Liver (tissue), 3 donors: ENCODE measurements at regions not wholly inside any gene's neighbourhood (a gene's known extent, or its start where the extent isn't known, plus 50 kb on each side); places are given as distances from the start of the nearest gene placed in this dataset.

Source experiments
- GABPA ChIP-seq, 2 donors: IDR thresholded peaks in 1 of 2; conservative IDR thresholded peaks in 1 of 2; 2 replicates each; pipeline ENCODE4 v1.6.1; 2016; ENCODE audit warnings: antibody characterized with exemption in 2 of 2, mild to moderate bottlenecking in 1 of 2, moderate library complexity in 1 of 2
- HNF4G ChIP-seq: IDR thresholded peaks from 2 replicates; pipeline ENCODE4 v1.6.1; 2016; ENCODE audit warnings: antibody characterized with exemption
- NR2F2 ChIP-seq: IDR thresholded peaks from 2 replicates; pipeline ENCODE4 v1.6.1; 2016; ENCODE audit warnings: antibody characterized with exemption
- RAD21 ChIP-seq, 2 donors: IDR thresholded peaks; 2 replicates each; pipeline ENCODE4 v1.6.1; 2016; ENCODE audit warnings: antibody characterized with exemption in 2 of 2, mild to moderate bottlenecking in 2 of 2
- RXRA ChIP-seq, 2 donors: IDR thresholded peaks; 2 replicates each; pipeline ENCODE4 v1.6.1; 2017 to 2018; ENCODE audit warnings: antibody characterized with exemption in 2 of 2, mild to moderate bottlenecking in 1 of 2
- SP1 ChIP-seq: IDR thresholded peaks from 2 replicates; pipeline ENCODE4 v1.6.1; 2018; ENCODE audit warnings: antibody characterized with exemption, mild to moderate bottlenecking
- TAF1 ChIP-seq: conservative IDR thresholded peaks from 2 replicates; pipeline ENCODE4 v1.6.1; 2016; ENCODE audit warnings: antibody characterized with exemption, mild to moderate bottlenecking
- YY1 ChIP-seq: IDR thresholded peaks from 2 replicates; pipeline ENCODE4 v1.6.1; 2016; ENCODE audit warnings: antibody characterized with exemption, mild to moderate bottlenecking
- TF ChIP-seq, protein P1 (sequence below): IDR thresholded peaks from 2 replicates; pipeline ENCODE4 v1.6.1; 2016; ENCODE audit warnings: antibody characterized with exemption
- TF ChIP-seq, protein P2 (sequence below): fragments of 150-350 bp; IDR thresholded peaks from 2 replicates; pipeline ENCODE4 v1.5.1; 2017; ENCODE audit warnings: improper control_type of control experiment, low read depth, low read length; ENCODE audit not compliant: missing input control
- TF ChIP-seq, protein P3 (sequence below): IDR thresholded peaks from 2 replicates; pipeline ENCODE4 v1.6.1; 2016; ENCODE audit warnings: antibody characterized with exemption
- TF ChIP-seq, protein P4 (sequence below): IDR thresholded peaks from 2 replicates; pipeline ENCODE4 v1.6.1; 2016; ENCODE audit warnings: antibody characterized with exemption, mild to moderate bottlenecking
- TF ChIP-seq, protein P5 (sequence below): IDR thresholded peaks from 2 replicates; pipeline ENCODE4 v1.6.1; 2016; ENCODE audit warnings: antibody characterized with exemption
- donor health status: healthy.
- donor health status: healthy.

DNA sequence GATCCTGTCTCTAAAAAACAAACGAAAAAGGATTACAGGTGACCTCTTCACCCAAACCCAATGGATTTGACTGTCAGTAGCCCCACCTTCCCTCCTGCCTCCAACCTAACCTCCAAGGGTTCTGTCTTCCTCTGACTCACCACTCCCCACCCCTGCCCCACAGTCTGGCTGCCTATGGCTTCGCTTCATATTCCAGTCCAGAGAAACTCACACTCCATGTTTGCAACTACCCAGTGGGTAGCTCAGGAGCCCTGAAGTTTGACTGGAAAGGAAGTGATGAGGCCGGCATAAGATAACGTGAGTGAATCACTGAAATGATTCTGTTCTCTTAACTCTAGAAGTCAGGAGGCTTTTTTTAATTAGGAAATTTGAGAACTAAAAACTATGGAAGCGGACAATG is 303.9 kb downstream of the FOXO1 start:
- TF ChIP-seq GABPA (IDR thresholded peaks at IDR 0.05 in 1 of 2, conservative IDR thresholded peaks at IDR 0.05 in 1 of 2) = no peak
- TF ChIP-seq, protein P1, sequence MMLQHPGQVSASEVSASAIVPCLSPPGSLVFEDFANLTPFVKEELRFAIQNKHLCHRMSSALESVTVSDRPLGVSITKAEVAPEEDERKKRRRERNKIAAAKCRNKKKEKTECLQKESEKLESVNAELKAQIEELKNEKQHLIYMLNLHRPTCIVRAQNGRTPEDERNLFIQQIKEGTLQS = no peak
- TF ChIP-seq, protein P2, sequence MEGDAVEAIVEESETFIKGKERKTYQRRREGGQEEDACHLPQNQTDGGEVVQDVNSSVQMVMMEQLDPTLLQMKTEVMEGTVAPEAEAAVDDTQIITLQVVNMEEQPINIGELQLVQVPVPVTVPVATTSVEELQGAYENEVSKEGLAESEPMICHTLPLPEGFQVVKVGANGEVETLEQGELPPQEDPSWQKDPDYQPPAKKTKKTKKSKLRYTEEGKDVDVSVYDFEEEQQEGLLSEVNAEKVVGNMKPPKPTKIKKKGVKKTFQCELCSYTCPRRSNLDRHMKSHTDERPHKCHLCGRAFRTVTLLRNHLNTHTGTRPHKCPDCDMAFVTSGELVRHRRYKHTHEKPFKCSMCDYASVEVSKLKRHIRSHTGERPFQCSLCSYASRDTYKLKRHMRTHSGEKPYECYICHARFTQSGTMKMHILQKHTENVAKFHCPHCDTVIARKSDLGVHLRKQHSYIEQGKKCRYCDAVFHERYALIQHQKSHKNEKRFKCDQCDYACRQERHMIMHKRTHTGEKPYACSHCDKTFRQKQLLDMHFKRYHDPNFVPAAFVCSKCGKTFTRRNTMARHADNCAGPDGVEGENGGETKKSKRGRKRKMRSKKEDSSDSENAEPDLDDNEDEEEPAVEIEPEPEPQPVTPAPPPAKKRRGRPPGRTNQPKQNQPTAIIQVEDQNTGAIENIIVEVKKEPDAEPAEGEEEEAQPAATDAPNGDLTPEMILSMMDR = no peak
- no peak for TF ChIP-seq SP1
- TF ChIP-seq RXRA (IDR thresholded peaks at IDR 0.05) = no peak
- TF ChIP-seq, protein P3, sequence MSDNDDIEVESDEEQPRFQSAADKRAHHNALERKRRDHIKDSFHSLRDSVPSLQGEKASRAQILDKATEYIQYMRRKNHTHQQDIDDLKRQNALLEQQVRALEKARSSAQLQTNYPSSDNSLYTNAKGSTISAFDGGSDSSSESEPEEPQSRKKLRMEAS = no peak
- TF ChIP-seq, protein P4, sequence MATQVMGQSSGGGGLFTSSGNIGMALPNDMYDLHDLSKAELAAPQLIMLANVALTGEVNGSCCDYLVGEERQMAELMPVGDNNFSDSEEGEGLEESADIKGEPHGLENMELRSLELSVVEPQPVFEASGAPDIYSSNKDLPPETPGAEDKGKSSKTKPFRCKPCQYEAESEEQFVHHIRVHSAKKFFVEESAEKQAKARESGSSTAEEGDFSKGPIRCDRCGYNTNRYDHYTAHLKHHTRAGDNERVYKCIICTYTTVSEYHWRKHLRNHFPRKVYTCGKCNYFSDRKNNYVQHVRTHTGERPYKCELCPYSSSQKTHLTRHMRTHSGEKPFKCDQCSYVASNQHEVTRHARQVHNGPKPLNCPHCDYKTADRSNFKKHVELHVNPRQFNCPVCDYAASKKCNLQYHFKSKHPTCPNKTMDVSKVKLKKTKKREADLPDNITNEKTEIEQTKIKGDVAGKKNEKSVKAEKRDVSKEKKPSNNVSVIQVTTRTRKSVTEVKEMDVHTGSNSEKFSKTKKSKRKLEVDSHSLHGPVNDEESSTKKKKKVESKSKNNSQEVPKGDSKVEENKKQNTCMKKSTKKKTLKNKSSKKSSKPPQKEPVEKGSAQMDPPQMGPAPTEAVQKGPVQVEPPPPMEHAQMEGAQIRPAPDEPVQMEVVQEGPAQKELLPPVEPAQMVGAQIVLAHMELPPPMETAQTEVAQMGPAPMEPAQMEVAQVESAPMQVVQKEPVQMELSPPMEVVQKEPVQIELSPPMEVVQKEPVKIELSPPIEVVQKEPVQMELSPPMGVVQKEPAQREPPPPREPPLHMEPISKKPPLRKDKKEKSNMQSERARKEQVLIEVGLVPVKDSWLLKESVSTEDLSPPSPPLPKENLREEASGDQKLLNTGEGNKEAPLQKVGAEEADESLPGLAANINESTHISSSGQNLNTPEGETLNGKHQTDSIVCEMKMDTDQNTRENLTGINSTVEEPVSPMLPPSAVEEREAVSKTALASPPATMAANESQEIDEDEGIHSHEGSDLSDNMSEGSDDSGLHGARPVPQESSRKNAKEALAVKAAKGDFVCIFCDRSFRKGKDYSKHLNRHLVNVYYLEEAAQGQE = no peak
- TF ChIP-seq, protein P5, sequence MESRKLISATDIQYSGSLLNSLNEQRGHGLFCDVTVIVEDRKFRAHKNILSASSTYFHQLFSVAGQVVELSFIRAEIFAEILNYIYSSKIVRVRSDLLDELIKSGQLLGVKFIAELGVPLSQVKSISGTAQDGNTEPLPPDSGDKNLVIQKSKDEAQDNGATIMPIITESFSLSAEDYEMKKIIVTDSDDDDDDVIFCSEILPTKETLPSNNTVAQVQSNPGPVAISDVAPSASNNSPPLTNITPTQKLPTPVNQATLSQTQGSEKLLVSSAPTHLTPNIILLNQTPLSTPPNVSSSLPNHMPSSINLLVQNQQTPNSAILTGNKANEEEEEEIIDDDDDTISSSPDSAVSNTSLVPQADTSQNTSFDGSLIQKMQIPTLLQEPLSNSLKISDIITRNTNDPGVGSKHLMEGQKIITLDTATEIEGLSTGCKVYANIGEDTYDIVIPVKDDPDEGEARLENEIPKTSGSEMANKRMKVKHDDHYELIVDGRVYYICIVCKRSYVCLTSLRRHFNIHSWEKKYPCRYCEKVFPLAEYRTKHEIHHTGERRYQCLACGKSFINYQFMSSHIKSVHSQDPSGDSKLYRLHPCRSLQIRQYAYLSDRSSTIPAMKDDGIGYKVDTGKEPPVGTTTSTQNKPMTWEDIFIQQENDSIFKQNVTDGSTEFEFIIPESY = no peak
- TF ChIP-seq TAF1 = no peak
- TF ChIP-seq NR2F2 = no peak
- TF ChIP-seq YY1 = no peak
- TF ChIP-seq RAD21 (IDR thresholded peaks at IDR 0.05) = no peak
- TF ChIP-seq HNF4G = no peak
